HCT116 (cell line): ENCODE measurements at regions not wholly inside any gene's neighbourhood (a gene's known extent, or its start where the extent isn't known, plus 50 kb on each side); places are given as distances from the start of the nearest gene placed in this dataset.

Source experiments
- ATAC-seq: fragments of 200-7000 bp; cut with Tn5 transposase; 2 replicates; pipeline ENCODE4 v1.9.1; 2020; ENCODE audit warnings: mild to moderate bottlenecking, moderate library complexity
- BruUV-seq: library from RNA; stranded (reverse); fragments of 400-500 nt; replicated peaks from 2 replicates; lab custom pipeline; 2021; lab: Mats Ljungman, UMichigan
- CTCF ChIA-PET: fragments of 300-600 bp; sonication (Branson Sonifier 250); formaldehyde crosslinking; loops from one replicate; lab custom pipeline; 2021; ENCODE audit warnings: antibody characterized with exemption; lab: Charles Lee
- POLR2A ChIA-PET: fragments of 300-600, 350-600 bp; sonication (Branson Sonifier 250); formaldehyde crosslinking; loops from one replicate; lab custom pipeline; 2021; ENCODE audit warnings: antibody characterized with exemption; lab: Charles Lee
- RAD21 ChIA-PET, 2 experiments: fragments of 300-600 bp; sonication (Branson Sonifier 250); formaldehyde crosslinking; loops; one replicate each; lab custom pipeline; 2023; ENCODE audit warnings: low total read pairs in 2 of 2; ENCODE audit not compliant: uncharacterized antibody in 2 of 2, unreplicated experiment in 2 of 2, low non-redundant PET in 1 of 2; lab: Charles Lee
- DNase-seq: peaks from one replicate; pipeline ENCODE4 v3.0.0-alpha.2; 2010; ENCODE audit warnings: low read depth, low spot score
- H2AFZ ChIP-seq: fragments of 200-600 bp; shearing (Covaris generic), sonication (generic); 2 replicates; pipeline ENCODE4 v1.6.1; 2017; ENCODE audit warnings: low read depth, mixed run types, mixed read lengths, antibody characterized with exemption, low read length; ENCODE audit not compliant: poor library complexity, severe bottlenecking
- H3K27ac ChIP-seq: 2 replicates; pipeline ENCODE4 v1.5.1; 2012; ENCODE audit warnings: low read depth, low read length
- H3K27me3 ChIP-seq: fragments of 200-600 bp; sonication (generic); 2 replicates; pipeline ENCODE4 v1.6.1; 2016; ENCODE audit warnings: mixed run types, low read length, mixed read lengths; ENCODE audit not compliant: insufficient read depth
- H3K36me3 ChIP-seq, 2 experiments: fragments of 200-500 bp in 1 of 2; fragments of 200-600 bp in 1 of 2; sonication (Bioruptor generic) in 1 of 2; sonication (generic) in 1 of 2; 2 replicates each; pipeline versions ENCODE4 v1.5.1 to v1.6.1; 2014 to 2016; ENCODE audit warnings: low read length in 2 of 2, inconsistent platforms in 1 of 2, mixed read lengths in 1 of 2, mixed run types in 1 of 2; ENCODE audit not compliant: insufficient read depth in 2 of 2, control insufficient read depth in 1 of 2
- H3K4me1 ChIP-seq, 2 experiments: fragments of 200-600 bp in 1 of 2; sonication (generic) in 1 of 2; 2 replicates each; pipeline versions ENCODE4 v1.5.1 to v1.6.1; 2012 to 2017; ENCODE audit warnings: low read length in 2 of 2, inconsistent platforms in 1 of 2, mild to moderate bottlenecking in 1 of 2, mixed read lengths in 1 of 2, mixed run types in 1 of 2, moderate library complexity in 1 of 2; ENCODE audit not compliant: insufficient read depth in 2 of 2, control insufficient read depth in 1 of 2
- H3K4me2 ChIP-seq: fragments of 200-600 bp; sonication (generic); 2 replicates; pipeline ENCODE4 v1.6.1; 2017; ENCODE audit warnings: mixed run types, low read length, mixed read lengths
- H3K4me3 ChIP-seq, 2 experiments: fragments of 200-600 bp in 1 of 2; sonication (generic) in 1 of 2; replicated peaks in 1 of 2; 2 replicates each; pipeline ENCODE4 v1.5.1; 2011 to 2016; ENCODE audit warnings: low read length in 2 of 2, control low read depth in 1 of 2, low read depth in 1 of 2, mild to moderate bottlenecking in 1 of 2, mixed read lengths in 1 of 2, mixed run types in 1 of 2
- H3K79me2 ChIP-seq: fragments of 200-600 bp; sonication (generic); 2 replicates; pipeline ENCODE4 v1.6.1; 2017; ENCODE audit warnings: mild to moderate bottlenecking, mixed run types, low read length, moderate library complexity, mixed read lengths; ENCODE audit not compliant: insufficient read depth
- H3K9ac ChIP-seq: fragments of 200-600 bp; sonication (generic); 2 replicates; pipeline ENCODE4 v1.6.1; 2016; ENCODE audit warnings: low read length, mixed read lengths
- H3K9me2 ChIP-seq: fragments of 200-600 bp; sonication (generic), shearing (Covaris generic); 2 replicates; pipeline ENCODE4 v1.6.1; 2017; ENCODE audit warnings: mixed run types, mild to moderate bottlenecking, moderate library complexity; ENCODE audit not compliant: insufficient read depth
- H3K9me3 ChIP-seq, 2 experiments: fragments of 200-500 bp in 1 of 2; fragments of 200-600 bp in 1 of 2; sonication (Bioruptor generic) in 1 of 2; sonication (generic) in 1 of 2; 2 replicates each; pipeline ENCODE4 v1.6.1; 2014 to 2017; ENCODE audit warnings: low read length in 2 of 2, mixed read lengths in 2 of 2, inconsistent platforms in 1 of 2, low read depth in 1 of 2, mild to moderate bottlenecking in 1 of 2, mixed run types in 1 of 2, moderate library complexity in 1 of 2; ENCODE audit not compliant: control insufficient read depth in 1 of 2, insufficient read depth in 1 of 2
- H4K20me1 ChIP-seq: fragments of 200-600 bp; sonication (generic), shearing (Covaris generic); 2 replicates; pipeline ENCODE4 v1.6.1; 2017; ENCODE audit warnings: mixed run types, mild to moderate bottlenecking, moderate library complexity; ENCODE audit not compliant: insufficient read depth
- CBX3 ChIP-seq: IDR thresholded peaks from 2 replicates; pipeline ENCODE4 v1.6.1; 2012; ENCODE audit warnings: low read depth
- CEBPB ChIP-seq: IDR thresholded peaks from 2 replicates; pipeline ENCODE4 v1.6.1; 2012; ENCODE audit warnings: low read depth
- CTCF ChIP-seq, 3 experiments: fragments of 200-600 bp in 1 of 3; sonication (generic) in 1 of 3; IDR thresholded peaks in 2 of 3; conservative IDR thresholded peaks in 1 of 3; 2 replicates each; pipeline ENCODE4 v1.5.1; 2012 to 2017; ENCODE audit warnings: low read depth in 2 of 3, low read length in 2 of 3, antibody characterized with exemption in 1 of 3, borderline replicate concordance in 1 of 3, control low read depth in 1 of 3, mild to moderate bottlenecking in 1 of 3, mixed read lengths in 1 of 3, mixed run types in 1 of 3, moderate library complexity in 1 of 3; ENCODE audit not compliant: insufficient read depth in 1 of 3
- EGR1 ChIP-seq: IDR thresholded peaks from 2 replicates; pipeline ENCODE4 v1.6.1; 2012; ENCODE audit warnings: low read depth
- ELF1 ChIP-seq: IDR thresholded peaks from 2 replicates; pipeline ENCODE4 v1.6.1; 2012; ENCODE audit warnings: low read depth, borderline replicate concordance
- EZH2 ChIP-seq: fragments of 200-600 bp; sonication (generic); IDR thresholded peaks from 2 replicates; pipeline ENCODE4 v1.6.1; 2017; ENCODE audit warnings: antibody characterized with exemption, mixed run types
- EZH2phosphoT487 ChIP-seq: fragments of 200-600 bp; IDR thresholded peaks from 2 replicates; pipeline ENCODE4 v1.6.1; 2018; ENCODE audit warnings: antibody characterized with exemption, borderline replicate concordance
- JUND ChIP-seq: IDR thresholded peaks from 2 replicates; pipeline ENCODE4 v1.6.1; 2012
- MAX ChIP-seq: IDR thresholded peaks from 2 replicates; pipeline ENCODE4 v1.6.1; 2012
- POLR2A ChIP-seq: IDR thresholded peaks from 2 replicates; pipeline ENCODE4 v1.7.0; 2011; ENCODE audit warnings: borderline replicate concordance; ENCODE audit not compliant: insufficient read depth, insufficient read length; ENCODE audit errors: extremely low read depth
- POLR2AphosphoS5 ChIP-seq: IDR thresholded peaks from 2 replicates; pipeline ENCODE4 v1.6.1; 2011; ENCODE audit warnings: mild to moderate bottlenecking, low read depth, low read length, moderate library complexity
- RAD21 ChIP-seq: IDR thresholded peaks from 2 replicates; pipeline ENCODE4 v1.6.1; 2012; ENCODE audit warnings: low read depth, mild to moderate bottlenecking
- REST ChIP-seq: IDR thresholded peaks from 2 replicates; pipeline ENCODE4 v1.6.1; 2012; ENCODE audit warnings: low read depth
- SIN3A ChIP-seq: IDR thresholded peaks from 2 replicates; pipeline ENCODE4 v1.6.1; 2012; ENCODE audit warnings: low read depth
- SRF ChIP-seq: IDR thresholded peaks from 2 replicates; pipeline ENCODE4 v1.6.1; 2012; ENCODE audit warnings: low read depth
- TCF7L2 ChIP-seq: IDR thresholded peaks from 2 replicates; pipeline ENCODE4 v1.7.0; 2011; ENCODE audit warnings: borderline replicate concordance, inconsistent platforms; ENCODE audit not compliant: insufficient read depth, insufficient read length; ENCODE audit errors: extremely low read depth
- YY1 ChIP-seq: IDR thresholded peaks from 2 replicates; pipeline ENCODE4 v1.6.1; 2011; ENCODE audit warnings: low read length, low read depth, moderate library complexity, mild to moderate bottlenecking; ENCODE audit not compliant: insufficient replicate concordance; ENCODE audit errors: extremely low read depth
- ZBTB33 ChIP-seq: IDR thresholded peaks from 2 replicates; pipeline ENCODE4 v1.6.1; 2011; ENCODE audit warnings: mild to moderate bottlenecking, low read length, moderate library complexity; ENCODE audit not compliant: insufficient replicate concordance; ENCODE audit errors: extremely low read depth
- ZFX ChIP-seq: fragments of 450-650 bp; IDR thresholded peaks from 2 replicates; pipeline ENCODE4 v1.6.1; 2017
- ZNF274 ChIP-seq: fragments of 200-500 bp; sonication (Bioruptor generic); IDR thresholded peaks from 2 replicates; pipeline ENCODE4 v1.6.1; 2014; ENCODE audit warnings: mild to moderate bottlenecking, low read depth, low read length, inconsistent platforms
- intact Hi-C: fragments of 100-400 bp; cut with micrococcal nuclease; formaldehyde crosslinking; loops from 2 replicates; pipeline ENCODE4 v1.10.0; 2022

GRCh38 chr5:158637039-158637438 is 462.7 kb downstream of the EBF1 start:
- DNase-seq (no peak), ATAC-seq (no peak)
- Histone ChIP-seq H4K20me1 (no peaks in the 10 kb centered on the region), H3K4me1 (no peaks in the 10 kb centered on the region), H3K36me3 (no peaks in the 10 kb centered on the region), H3K4me2 (no peak overlapping the region), H3K27ac (no peak overlapping the region), H2AFZ (no peak overlapping the region), H3K27me3 (peaks cover 3% of the 10 kb centered on the region; the same call in 1 of the 2 replicates), H3K9me3 (no peaks in the 10 kb centered on the region), H3K79me2 (no peaks in the 10 kb centered on the region), H3K4me3 (no peak overlapping the region), H3K9ac (no peak overlapping the region), H3K9me2 (no peaks in the 10 kb centered on the region)
- no TSS peak for BruUV-seq
- POLR2A ChIA-PET = no interaction called here
- CTCF ChIA-PET = interaction anchor here (1.4 kb wide), 1 partner anchor 59 kb away, joined by 3 read pairs; no protein-coding TSS in a partner anchor
- RAD21 ChIA-PET = no interaction called here
- TF ChIP-seq EZH2 (no peak), MAX (no peak), POLR2AphosphoS5 (no peak), TCF7L2 (no peak), YY1 (no peak), CBX3 (no peak), EZH2phosphoT487 (no peak), POLR2A (no peak), ELF1 (no peak), ZBTB33 (no peak), ZFX (no peak), CTCF (IDR thresholded peaks at IDR 0.05 in 2 of 3, conservative IDR thresholded peaks at IDR 0.05 in 1 of 3; ENCODE audit: borderline replicate concordance in 1 of 3, insufficient read depth in 1 of 3, low read depth in 2 of 3, low read length in 2 of 3) (no peak), SIN3A (no peak), JUND (no peak), ZNF274 (no peak), SRF (no peak), RAD21 (no peak), EGR1 (no peak), CEBPB (no peak), REST (no peak)
- intact Hi-C loops = no loop called here
